ENCODE measurements at regions not wholly inside any gene's neighbourhood (a gene's known extent, or its start where the extent isn't known, plus 50 kb on each side); places are given as distances from the start of the nearest gene placed in this dataset.
"Not testable (repeated sequence)": the region's sequence is repeated elsewhere in the genome, so short reads cannot be mapped to it uniquely, and the experiment has no call there.

DNA sequence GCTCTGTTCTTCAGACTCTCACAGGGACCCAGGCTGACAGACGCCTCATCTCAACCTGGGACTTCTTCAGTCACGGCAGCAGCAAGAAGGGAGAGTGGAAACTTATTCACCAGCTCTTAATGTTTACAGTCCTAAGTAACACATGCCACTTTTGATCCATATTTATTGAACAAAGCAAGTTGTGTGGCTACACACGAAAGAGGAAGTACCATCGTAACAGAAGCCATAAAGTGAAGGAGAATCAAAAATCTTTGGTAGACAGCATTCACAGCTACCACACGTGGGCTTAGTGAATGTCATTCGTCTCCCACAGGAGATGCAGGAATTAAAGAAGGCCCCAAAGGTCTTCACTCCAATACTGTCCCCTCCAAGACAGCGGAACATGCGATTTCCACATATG lies 582.6 kb downstream of the CETN3 start:
- no peak overlapping the region for H3K4me3 ChIP-seq (ENCODE audit: low read depth, low read length)
- TF ChIP-seq, protein P1, sequence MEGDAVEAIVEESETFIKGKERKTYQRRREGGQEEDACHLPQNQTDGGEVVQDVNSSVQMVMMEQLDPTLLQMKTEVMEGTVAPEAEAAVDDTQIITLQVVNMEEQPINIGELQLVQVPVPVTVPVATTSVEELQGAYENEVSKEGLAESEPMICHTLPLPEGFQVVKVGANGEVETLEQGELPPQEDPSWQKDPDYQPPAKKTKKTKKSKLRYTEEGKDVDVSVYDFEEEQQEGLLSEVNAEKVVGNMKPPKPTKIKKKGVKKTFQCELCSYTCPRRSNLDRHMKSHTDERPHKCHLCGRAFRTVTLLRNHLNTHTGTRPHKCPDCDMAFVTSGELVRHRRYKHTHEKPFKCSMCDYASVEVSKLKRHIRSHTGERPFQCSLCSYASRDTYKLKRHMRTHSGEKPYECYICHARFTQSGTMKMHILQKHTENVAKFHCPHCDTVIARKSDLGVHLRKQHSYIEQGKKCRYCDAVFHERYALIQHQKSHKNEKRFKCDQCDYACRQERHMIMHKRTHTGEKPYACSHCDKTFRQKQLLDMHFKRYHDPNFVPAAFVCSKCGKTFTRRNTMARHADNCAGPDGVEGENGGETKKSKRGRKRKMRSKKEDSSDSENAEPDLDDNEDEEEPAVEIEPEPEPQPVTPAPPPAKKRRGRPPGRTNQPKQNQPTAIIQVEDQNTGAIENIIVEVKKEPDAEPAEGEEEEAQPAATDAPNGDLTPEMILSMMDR (IDR thresholded peaks at IDR 0.05; ENCODE audit: low read depth, low read length): no peak

DNA sequence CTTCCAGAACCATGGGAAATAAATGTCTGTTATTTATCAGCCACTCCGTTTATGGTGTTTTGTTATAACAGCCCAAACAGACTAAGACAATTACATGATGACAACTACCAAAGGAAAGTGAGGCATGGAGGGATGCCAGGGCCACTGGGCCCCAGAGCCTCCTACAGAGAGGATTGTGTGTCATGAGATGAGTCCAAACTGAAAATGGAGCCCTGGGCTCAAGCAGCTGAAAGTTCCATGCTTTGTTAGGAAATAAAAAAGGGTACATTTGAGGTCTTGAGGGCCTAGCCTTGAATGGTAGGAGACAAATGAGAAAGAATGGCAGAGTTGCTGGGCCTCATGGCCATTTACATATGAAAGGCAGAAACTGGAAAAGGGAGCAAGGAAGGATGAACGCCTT lies 586.5 kb downstream of the CETN3 start:
- H3K4me3 ChIP-seq (ENCODE audit: low read depth, low read length): no peak overlapping the region
- TF ChIP-seq, protein P1 (IDR thresholded peaks at IDR 0.05; ENCODE audit: low read depth, low read length): no peak

DNA sequence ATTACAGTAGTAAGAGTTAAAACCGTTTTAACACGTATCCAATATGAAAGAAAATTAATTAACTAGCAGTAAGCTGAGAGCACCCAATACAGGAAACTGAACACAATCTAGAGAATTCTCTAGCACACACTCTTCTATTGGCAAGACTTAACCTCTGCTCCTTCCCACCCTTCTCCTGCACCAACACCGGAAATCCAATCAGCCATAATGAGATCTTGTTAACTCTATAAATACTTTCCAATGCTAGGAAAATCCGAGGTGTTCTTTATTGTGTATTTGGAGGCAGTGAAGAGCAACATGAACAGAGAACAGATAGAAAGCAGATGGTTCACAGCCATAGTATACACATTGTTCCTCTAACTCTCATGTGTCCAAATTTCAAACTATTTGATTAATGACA lies 591.7 kb downstream of the CETN3 start:
- TF ChIP-seq, protein P1 (IDR thresholded peaks at IDR 0.05; ENCODE audit: low read depth, low read length): no peak

DNA sequence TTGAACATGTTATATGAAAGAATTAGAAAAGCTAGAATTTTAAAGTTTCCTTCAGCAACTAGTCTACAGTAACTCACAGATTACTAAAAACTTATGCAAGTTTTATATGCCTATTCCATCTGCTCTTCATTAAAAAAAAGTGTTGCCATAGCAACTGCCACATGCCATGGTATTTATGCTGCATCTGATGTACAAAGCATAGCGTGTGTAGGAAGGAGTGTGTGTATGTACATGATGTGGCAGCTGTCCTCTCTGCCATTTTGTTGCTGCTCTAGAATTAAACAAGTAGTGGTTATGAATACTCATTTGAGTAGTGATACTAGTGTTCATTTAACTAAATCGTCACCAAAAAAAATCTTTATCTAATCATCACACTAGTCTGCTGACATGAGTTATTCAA lies 593.5 kb downstream of the CETN3 start:
- TF ChIP-seq, protein P1 (IDR thresholded peaks at IDR 0.05; ENCODE audit: low read depth, low read length): no peak
- H3K4me3 ChIP-seq (ENCODE audit: low read depth, low read length): no peak overlapping the region

More for the DNA sequence above, 591.7 kb downstream of the CETN3 start:
- H3K4me3 ChIP-seq (ENCODE audit: low read depth, low read length): no peak overlapping the region

DNA sequence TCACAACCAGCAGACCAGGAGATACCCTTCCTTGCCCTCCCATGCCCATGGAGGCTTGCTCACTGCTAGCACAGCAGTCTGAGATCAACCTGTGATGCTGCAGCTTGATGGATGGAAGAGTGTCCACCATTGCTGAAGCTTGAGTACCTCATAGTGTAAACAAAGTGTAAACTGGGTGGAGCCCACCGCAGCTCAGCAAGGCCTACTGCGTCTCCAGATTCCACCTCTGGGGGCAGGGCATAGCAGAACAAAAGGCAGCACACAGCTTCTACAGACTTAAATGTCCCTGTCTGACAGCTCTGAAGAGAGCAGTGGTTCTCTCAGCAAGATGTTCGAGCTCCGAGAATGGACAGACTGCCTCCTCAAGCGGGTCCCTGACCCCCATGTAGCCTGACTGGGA lies 608.8 kb downstream of the CETN3 start:
- not testable (repeated sequence) for H3K4me3 ChIP-seq (ENCODE audit: low read depth, low read length)

DNA sequence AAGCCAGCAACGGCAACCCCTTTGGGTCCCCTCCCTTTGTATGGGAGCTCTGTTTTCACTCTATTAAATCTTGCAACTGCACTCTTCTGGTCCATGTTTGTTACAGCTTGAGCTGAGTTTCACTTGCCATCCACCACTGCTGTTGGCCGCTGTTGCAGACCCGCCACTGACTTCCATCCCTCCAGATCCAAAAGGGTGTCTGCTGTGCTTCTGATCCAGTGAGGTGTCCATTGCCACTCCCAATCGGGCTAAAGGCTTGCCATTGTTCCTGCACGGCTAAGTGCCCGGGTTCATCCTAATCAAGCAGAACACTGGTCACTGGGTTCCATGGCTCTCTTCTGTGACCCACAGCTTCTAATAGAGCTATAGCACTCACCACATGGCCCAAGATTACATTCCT lies 615.1 kb downstream of the CETN3 start:
- H3K4me3 ChIP-seq (ENCODE audit: low read depth, low read length): not testable (repeated sequence)

DNA sequence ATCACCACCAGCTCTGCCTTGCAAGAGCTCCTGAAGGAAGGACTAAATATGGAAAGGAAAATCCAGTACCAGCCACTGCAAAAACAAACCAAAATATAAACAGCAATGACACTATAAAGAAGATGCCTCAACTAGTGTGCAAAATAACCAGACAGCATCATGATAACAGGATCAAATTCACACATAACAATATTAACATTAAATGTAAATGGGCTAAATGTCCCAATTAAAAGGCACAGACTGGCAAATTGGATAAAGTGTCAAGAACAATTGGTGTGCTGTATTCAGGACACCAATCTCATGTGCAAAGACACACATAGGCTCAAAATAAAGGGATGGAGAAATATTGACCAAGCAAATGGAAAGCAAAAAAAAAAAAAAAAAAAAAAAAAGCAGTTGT lies 629.8 kb downstream of the CETN3 start:
- H3K4me3 ChIP-seq (ENCODE audit: low read depth, low read length): not testable (repeated sequence)

DNA sequence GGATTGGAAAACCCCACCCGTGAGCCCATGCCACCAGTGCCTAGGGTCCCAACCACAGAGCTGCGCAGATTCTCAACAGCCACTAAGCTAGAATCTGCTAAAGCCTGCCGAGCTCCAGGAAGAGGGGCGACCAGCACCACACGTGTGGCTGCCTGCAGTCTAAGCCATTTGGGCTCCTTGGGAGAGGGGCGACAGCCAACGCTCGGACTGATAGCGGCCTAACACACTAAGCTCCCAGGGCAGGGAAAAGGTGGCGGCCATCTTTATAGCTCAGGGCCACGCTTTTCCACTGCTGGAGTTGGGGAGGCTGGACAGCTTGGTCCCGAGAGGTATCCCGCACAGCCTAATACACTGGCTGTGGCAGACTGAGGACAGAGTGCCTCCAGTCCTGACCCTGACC lies 631.8 kb downstream of the CETN3 start:
- H3K4me3 ChIP-seq (ENCODE audit: low read depth, low read length): no peak overlapping the region
- TF ChIP-seq, protein P1 (IDR thresholded peaks at IDR 0.05; ENCODE audit: low read depth, low read length): no peak

DNA sequence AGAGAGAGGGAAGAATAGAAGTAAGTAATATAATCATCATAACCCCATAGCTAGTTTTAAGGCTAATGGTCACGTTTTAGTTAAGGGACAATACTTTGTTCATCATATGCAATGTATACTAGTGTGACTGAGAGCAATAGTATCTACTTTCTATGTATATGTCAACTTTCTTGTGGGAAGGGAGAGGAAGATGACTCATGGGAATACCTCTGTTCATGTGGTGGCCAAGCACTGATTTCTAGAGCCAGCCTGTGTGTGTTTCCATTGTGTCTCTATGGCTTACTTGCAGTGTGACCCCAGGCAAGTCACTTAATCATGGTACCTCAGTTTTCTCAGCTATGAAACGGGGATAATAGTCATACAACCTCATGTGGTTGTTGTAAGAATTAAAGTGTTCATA lies 639.6 kb downstream of the CETN3 start:
- no peak overlapping the region for H3K4me3 ChIP-seq (ENCODE audit: low read depth, low read length)
- TF ChIP-seq, protein P1 (IDR thresholded peaks at IDR 0.05; ENCODE audit: low read depth, low read length): no peak

Data from WI38 (cell line).